ENCODE measurements at regions not wholly inside any gene's neighbourhood (a gene's known extent, or its start where the extent isn't known, plus 50 kb on each side); places are given as distances from the start of the nearest gene placed in this dataset.

GRCh38 chr16:17940584-17941364 is 395.8 kb downstream of the NPIPA8 start:
- no peaks in the 10 kb centered on the region for H3K36me3 ChIP-seq
- H3K4me3 ChIP-seq: no peak overlapping the region
- H3K4me1 ChIP-seq: no peaks in the 10 kb centered on the region
- 58 to 67% methylated on average over 5 to 8 of the region's 8 CpGs for WGBS, 2 donors (ENCODE audit: low coverage in 1 of 2)
- H3K9me3 ChIP-seq: no peaks in the 10 kb centered on the region
- intact Hi-C loops (cut with DNase I; ENCODE audit: low total_unique reads) (no loop called here), in situ Hi-C loops (cut with MboI; ENCODE audit: low pct_ligation_motif_present in 1 of 4, low pct_unique_long_range_greater_than_20kb in 1 of 4, low sequenced_read_pairs in 3 of 4) (no loop called here)
- no peaks in the 10 kb centered on the region for H3K27me3 ChIP-seq
- TF ChIP-seq CTCF (IDR thresholded peaks at IDR 0.05): no peak
- TF ChIP-seq POLR2AphosphoS5 (IDR thresholded peaks at IDR 0.05): no peak
- no peak for TF ChIP-seq POLR2A (IDR thresholded peaks at IDR 0.05)
- no peak for TF ChIP-seq EP300 (IDR thresholded peaks at IDR 0.05; ENCODE audit: low read depth)
- no peak for DNase-seq
- H3K27ac ChIP-seq: no peak overlapping the region

- TF ChIP-seq EP300 (IDR thresholded peaks at IDR 0.05; ENCODE audit: low read depth) (no peak), POLR2A (IDR thresholded peaks at IDR 0.05) (no peak), CTCF (IDR thresholded peaks at IDR 0.05) (no peak), POLR2AphosphoS5 (IDR thresholded peaks at IDR 0.05) (no peak)
- 69 to 80% methylated on average over 1 to 4 of the region's 4 CpGs for WGBS, 2 donors (ENCODE audit: low coverage in 1 of 2)
- intact Hi-C loops (cut with DNase I; ENCODE audit: low total_unique reads): no loop called here
Observed at GRCh38 chr16:17939723-17940122, 396.8 kb downstream of the NPIPA8 start.

GRCh38 chr16:17939122-17939536 is 397.4 kb downstream of the NPIPA8 start:
- Histone ChIP-seq H3K27ac (no peak overlapping the region), H3K36me3 (no peaks in the 10 kb centered on the region), H3K4me3 (no peak overlapping the region), H3K27me3 (no peaks in the 10 kb centered on the region), H3K9me3 (no peaks in the 10 kb centered on the region), H3K4me1 (no peaks in the 10 kb centered on the region)
- TF ChIP-seq CTCF (IDR thresholded peaks at IDR 0.05): no peak
- no peak for TF ChIP-seq POLR2A (IDR thresholded peaks at IDR 0.05)
- no peak for TF ChIP-seq POLR2AphosphoS5 (IDR thresholded peaks at IDR 0.05)
- no peak for TF ChIP-seq EP300 (IDR thresholded peaks at IDR 0.05; ENCODE audit: low read depth)
- in situ Hi-C loops (cut with MboI; ENCODE audit: low pct_ligation_motif_present in 1 of 4, low pct_unique_long_range_greater_than_20kb in 1 of 4, low sequenced_read_pairs in 3 of 4): no loop called here
- 11 to 14% methylated on average over 2 of the region's 2 CpGs for WGBS, 2 donors (ENCODE audit: low coverage in 1 of 2)
- no peak for DNase-seq
- intact Hi-C loops (cut with DNase I; ENCODE audit: low total_unique reads): no loop called here

More at GRCh38 chr16:17939723-17940122, 396.8 kb downstream of the NPIPA8 start:
- no peak overlapping the region for H3K27ac ChIP-seq
- no peak for DNase-seq
- in situ Hi-C loops (cut with MboI; ENCODE audit: low pct_ligation_motif_present in 1 of 4, low pct_unique_long_range_greater_than_20kb in 1 of 4, low sequenced_read_pairs in 3 of 4): no loop called here
- no peaks in the 10 kb centered on the region for H3K4me1 ChIP-seq
- no peak overlapping the region for H3K4me3 ChIP-seq
- H3K27me3 ChIP-seq: no peaks in the 10 kb centered on the region
- H3K9me3 ChIP-seq: no peaks in the 10 kb centered on the region
- no peaks in the 10 kb centered on the region for H3K36me3 ChIP-seq

GRCh38 chr16:17938546-17938945 is 398.0 kb downstream of the NPIPA8 start:
- intact Hi-C loops (cut with DNase I; ENCODE audit: low total_unique reads) (no loop called here), in situ Hi-C loops (cut with MboI; ENCODE audit: low pct_ligation_motif_present in 1 of 4, low pct_unique_long_range_greater_than_20kb in 1 of 4, low sequenced_read_pairs in 3 of 4) (no loop called here)
- H3K36me3 ChIP-seq: no peaks in the 10 kb centered on the region
- DNase-seq: no peak
- H3K27me3 ChIP-seq: no peaks in the 10 kb centered on the region
- TF ChIP-seq POLR2A (IDR thresholded peaks at IDR 0.05) (no peak), EP300 (IDR thresholded peaks at IDR 0.05; ENCODE audit: low read depth) (no peak), POLR2AphosphoS5 (IDR thresholded peaks at IDR 0.05) (no peak), CTCF (IDR thresholded peaks at IDR 0.05) (no peak)
- no peak overlapping the region for H3K4me3 ChIP-seq
- H3K27ac ChIP-seq: no peak overlapping the region
- no peaks in the 10 kb centered on the region for H3K4me1 ChIP-seq
- 81 to 93% methylated on average over 3 of the region's 3 CpGs for WGBS, 2 donors (ENCODE audit: low coverage in 1 of 2)
- no peaks in the 10 kb centered on the region for H3K9me3 ChIP-seq
